Activated naive CD4-positive, alpha-beta T cell treated with anti-CD3 and anti-CD28 coated beads, Interleukin-2, amount 10 ng/mL, durations not matched to agents 7 days and 5 days (primary cell): ENCODE measurements at regions not wholly inside any gene's neighbourhood (a gene's known extent, or its start where the extent isn't known, plus 50 kb on each side); places are given as distances from the start of the nearest gene placed in this dataset.

Experiments
- CTCF ChIA-PET: fragments of 350-600 bp; sonication (Branson Sonifier 250); formaldehyde crosslinking; loops from one replicate; lab custom pipeline; 2021; ENCODE audit warnings: antibody characterized with exemption; lab: Charles Lee
- DNase-seq: peaks from one replicate; pipeline ENCODE4 v3.0.0-alpha.2; 2020
- H3K27ac Mint-ChIP-seq: one replicate; pipeline ENCODE4 v1.8.0; 2021; ENCODE audit warnings: mild to moderate bottlenecking, moderate library complexity, mixed read lengths
- H3K27me3 Mint-ChIP-seq: one replicate; pipeline ENCODE4 v1.8.0; 2021; ENCODE audit warnings: mild to moderate bottlenecking, mixed read lengths
- H3K36me3 Mint-ChIP-seq: one replicate; pipeline ENCODE4 v1.8.0; 2021; ENCODE audit warnings: mixed read lengths
- H3K4me1 Mint-ChIP-seq: one replicate; pipeline ENCODE4 v1.8.0; 2021; ENCODE audit warnings: mixed read lengths
- H3K4me3 Mint-ChIP-seq: one replicate; pipeline ENCODE4 v1.8.0; 2021; ENCODE audit warnings: mild to moderate bottlenecking, moderate library complexity, mixed read lengths
- H3K9me3 Mint-ChIP-seq: one replicate; pipeline ENCODE4 v1.8.0; 2021; ENCODE audit warnings: mixed read lengths

DNA sequence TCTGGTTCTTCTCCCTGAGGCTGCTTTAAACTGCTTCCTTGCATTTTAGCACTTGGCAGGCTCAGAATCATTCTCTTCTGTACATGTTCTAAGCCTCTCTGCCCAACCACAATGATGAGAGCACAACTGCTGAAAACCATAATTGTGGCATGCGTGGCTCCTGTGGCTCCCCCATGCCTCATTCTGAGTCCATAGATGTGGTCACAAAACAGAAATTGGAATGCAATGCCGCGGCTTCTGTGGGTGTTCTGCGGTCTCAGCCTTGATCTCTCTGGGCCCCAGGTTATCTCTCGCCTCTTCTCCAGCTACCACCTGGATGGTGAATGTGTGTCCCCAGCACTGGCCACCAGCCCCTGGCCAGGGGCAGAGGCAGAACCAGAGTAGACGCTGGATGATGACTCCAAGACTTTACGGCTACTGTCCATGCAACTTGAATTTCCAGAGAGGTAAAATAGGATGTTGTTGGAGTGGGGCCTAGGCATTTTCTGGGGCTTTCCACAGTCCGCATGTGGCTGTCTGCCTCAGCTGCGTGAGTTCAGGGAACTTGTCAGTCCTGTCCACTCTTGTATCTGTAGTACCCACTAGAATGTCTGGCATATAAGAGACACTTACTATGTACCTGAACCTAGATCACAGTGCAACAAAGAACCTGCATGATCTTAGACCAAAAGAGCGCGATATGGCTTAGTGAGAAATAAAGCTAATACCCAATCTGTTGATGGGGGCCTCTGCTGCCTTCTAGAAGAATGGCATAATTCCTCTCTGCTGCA lies 52.4 kb upstream of the ADRB1 start:
- H3K4me1 Mint-ChIP-seq = peaks cover 6% of the 10 kb centered on the region
- H3K4me3 Mint-ChIP-seq = no peak overlapping the region
- no peak for DNase-seq
- H3K9me3 Mint-ChIP-seq = peaks cover 14% of the 10 kb centered on the region
- H3K27ac Mint-ChIP-seq = no peak overlapping the region
- peaks cover 78% of the 10 kb centered on the region for H3K27me3 Mint-ChIP-seq
- H3K36me3 Mint-ChIP-seq = no peaks in the 10 kb centered on the region
- CTCF ChIA-PET = no interaction called here

DNA sequence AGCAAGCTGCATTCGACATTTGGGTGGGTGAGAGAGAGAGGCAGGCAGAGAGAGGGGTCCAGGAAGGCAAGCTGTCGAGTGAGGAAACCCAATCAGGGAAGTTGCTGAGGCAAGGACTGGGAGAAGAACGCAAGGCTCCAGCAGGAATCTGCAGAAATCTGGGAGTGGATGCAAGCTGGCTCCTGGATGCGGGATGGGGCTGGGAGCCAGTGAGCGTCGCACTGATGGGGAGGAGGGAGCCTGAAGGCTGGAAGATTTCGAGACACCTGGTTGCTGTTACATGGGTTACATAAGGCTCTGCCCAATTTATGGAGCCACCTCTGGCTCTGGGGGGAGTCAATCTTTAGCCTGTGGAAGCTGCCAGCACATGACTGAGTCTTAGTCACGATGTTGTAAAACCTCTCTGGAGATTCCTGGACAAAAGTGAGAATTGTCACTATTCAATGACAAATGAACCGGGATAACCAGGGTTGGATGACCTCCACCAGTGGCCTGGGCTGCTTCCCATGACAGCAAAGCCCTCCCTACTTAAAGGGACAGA lies 51.1 kb upstream of the ADRB1 start:
- no peaks in the 10 kb centered on the region for H3K36me3 Mint-ChIP-seq
- CTCF ChIA-PET = no interaction called here
- peaks cover 6% of the 10 kb centered on the region for H3K4me1 Mint-ChIP-seq
- peaks cover 4% of the 10 kb centered on the region for H3K9me3 Mint-ChIP-seq
- H3K27me3 Mint-ChIP-seq = peaks cover 80% of the 10 kb centered on the region
- H3K4me3 Mint-ChIP-seq = no peak overlapping the region
- no peak for DNase-seq
- no peak overlapping the region for H3K27ac Mint-ChIP-seq

DNA sequence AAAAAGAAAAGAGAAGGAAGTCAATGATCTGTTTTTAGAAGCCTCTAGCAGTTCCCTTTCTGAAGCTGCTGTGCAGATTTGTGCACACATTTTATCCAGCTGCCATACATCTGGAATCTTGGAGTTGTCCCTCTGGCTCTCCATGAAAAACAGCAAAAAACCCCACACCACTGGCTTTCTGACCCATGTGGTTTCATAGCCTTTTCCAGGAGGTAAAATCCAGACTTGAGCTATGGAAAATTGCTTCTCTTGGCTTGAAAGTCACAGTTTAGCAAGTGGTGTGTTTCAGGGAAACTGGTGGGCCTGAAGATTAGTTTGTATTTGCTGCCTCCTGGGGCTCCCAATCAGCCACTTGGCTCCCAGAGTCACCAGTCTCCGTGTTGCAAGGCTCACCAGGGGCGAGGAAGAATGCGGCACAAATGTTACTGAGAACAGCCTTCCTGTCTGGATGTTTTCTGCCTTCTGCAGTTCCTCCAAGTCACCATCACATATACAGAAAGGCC lies 50.1 kb upstream of the ADRB1 start:
- Mint-ChIP-seq H3K9me3 (no peaks in the 10 kb centered on the region), H3K36me3 (no peaks in the 10 kb centered on the region), H3K4me3 (no peak overlapping the region), H3K4me1 (peaks cover 6% of the 10 kb centered on the region), H3K27ac (no peak overlapping the region), H3K27me3 (peaks cover 80% of the 10 kb centered on the region)
- CTCF ChIA-PET = no interaction called here
- DNase-seq = no peak
